ENCODE measurements at regions not wholly inside any gene's neighbourhood (a gene's known extent, or its start where the extent isn't known, plus 50 kb on each side); places are given as distances from the start of the nearest gene placed in this dataset.

DNA sequence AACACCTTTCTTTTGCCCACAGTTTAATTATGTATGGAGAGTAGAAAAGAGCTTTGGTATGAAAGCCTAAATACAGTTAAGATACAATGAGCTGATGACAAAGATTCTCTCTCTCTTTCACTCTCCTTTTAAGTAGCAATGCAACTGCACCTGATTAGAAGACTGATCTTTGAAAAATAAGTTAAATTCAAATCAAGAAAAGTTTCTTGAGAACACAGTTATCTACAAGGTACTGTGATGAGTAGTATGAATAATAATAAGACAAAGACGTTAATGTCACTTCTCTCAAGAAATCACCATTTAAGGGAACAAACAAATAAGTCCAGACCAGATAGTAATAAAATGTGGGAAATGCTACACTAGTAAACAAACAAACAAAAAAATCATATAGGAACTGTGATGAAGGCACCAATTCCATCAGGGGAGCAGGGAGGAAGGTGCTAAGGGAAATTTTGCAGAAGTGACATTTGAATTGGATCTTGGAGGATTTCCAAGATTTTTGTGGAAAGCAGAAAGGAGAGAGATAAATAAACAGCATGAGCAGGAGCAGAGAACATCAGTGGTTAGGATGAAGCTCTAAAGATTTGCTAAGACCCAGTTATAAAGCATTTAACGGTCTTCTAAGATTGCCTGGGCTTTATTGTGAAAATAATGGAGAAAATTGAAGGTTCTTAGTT is 65.2 kb upstream of the STK38L start:
- CTCF ChIA-PET: interaction anchor here (1.3 to 1.6 kb wide), 2 partner anchors 29 to 64 kb away, joined by 3 read pairs; no protein-coding TSS in a partner anchor

DNA sequence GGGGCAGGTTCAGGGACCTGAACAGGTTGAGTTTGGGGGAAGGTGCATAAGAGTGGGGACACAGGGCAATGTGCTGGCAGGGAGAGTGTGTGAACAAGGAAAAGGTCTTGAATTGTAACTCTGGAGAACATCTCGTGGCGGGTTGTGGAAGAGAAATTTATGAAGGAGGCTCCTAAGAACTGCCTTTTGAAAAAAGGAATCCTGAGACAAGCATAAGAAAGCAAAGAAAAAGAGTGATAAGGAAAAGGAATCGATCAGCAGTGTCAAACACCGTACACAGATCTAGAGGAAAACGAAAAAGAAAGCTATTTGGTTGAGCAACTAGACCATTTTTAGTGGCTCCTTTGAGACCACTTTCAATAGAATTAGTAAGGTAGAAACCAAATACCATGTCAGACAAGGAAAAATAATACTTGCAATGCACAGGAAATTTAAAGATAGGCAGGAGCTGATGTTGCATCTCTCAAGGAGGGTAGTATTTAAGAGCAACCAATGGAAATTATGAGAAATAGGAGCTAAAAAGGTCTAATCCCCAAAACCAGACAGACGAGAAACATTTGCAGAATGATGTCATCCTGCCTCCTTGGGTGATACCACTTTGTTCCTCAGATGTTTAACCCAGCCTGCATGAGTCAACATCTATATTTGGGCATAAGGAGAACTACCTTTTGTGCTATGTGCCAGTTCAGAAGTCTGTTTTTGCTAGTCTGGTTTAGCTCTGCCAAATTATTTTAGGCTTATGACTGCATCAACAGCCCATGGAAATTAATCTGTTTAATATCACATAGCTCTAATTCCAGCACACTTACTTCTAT is 64.5 kb upstream of the STK38L start:
- POLR2A ChIA-PET: interaction anchor here (1.2 kb wide), 1 partner anchor 165 kb away, joined by 3 read pairs; the partner anchor contains the start of gene TM7SF3
- CTCF ChIA-PET: interaction anchor here (1.2 to 1.6 kb wide), 3 partner anchors 28 to 65 kb away, joined by 3 read pairs; partner anchors contain the start of gene STK38L

More for the DNA sequence above, 65.2 kb upstream of the STK38L start:
- POLR2A ChIA-PET: no interaction called here

DNA sequence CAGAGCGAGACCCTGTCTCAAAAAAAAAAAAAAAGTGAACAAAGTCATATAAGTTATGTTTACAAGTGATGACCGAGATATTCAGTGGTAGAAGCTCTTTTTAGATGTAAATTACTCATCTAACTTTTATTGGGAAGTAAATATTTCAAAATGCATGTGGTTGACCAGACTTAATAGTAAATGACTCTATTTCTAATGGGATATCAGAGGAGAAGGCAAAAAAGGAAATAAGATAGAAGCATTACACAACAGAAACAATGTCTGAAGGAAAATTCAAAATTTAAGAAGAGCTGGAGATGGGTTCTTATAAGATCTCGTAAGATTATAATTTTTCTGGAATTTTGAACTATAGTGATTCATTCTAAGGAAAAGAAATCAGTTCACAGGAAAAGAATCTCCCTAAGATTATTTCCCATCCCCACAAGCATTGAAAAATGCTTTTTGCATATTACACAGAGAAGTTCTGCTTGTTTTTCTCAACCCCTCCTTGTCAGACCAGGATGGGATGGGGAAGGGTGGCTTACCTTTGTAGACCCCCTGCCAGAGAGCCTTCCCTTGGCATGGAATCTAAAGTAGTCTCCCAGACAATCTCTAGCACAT is 63.1 kb upstream of the STK38L start:
- ChIA-PET POLR2A (interaction anchor here (0.5 kb wide), 1 partner anchor 41 kb away, joined by 5 read pairs; no protein-coding TSS in a partner anchor), CTCF (no interaction called here)

- ChIA-PET POLR2A (no interaction called here), CTCF (no interaction called here)
Observed at GRCh38 chr12:27183342-27183741, 60.7 kb upstream of the STK38L start.

DNA sequence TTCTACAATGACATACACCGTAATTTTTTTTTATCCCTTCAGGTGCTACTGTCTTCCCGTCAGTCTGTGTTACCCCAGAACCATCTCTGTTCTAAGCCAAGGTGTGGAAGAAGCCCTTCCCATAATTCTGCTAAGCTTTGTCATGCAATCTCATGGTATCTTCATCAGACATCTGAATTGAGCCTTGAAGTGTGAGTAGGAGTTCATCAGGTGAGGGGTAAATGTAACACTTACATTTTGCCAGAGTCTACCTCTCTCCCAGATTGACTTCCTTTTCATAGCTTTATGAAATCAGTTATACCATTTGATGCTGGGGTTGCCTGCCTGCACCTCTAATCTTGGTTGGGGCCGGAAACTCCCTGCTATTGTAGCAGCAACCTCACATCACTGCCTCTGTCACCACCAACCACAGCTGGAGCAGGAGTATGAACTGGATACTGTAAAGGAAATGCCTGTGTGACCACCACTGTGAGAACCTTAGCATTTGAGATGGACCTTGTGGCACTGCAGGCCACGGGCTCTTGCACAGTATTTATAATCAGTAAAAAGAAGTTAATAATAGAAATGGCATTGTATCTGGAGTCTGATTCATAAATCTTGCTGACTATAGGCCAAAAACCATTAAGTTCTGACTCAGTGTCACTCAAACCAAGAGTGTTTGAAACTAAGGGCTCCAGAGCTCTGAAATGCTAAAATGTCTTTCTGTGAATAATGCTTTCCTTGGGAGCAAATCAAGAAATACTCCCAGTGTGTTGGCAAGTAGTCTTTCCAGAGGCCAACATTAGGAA is 58.7 kb upstream of the STK38L start:
- ChIA-PET POLR2A (no interaction called here), CTCF (no interaction called here)

DNA sequence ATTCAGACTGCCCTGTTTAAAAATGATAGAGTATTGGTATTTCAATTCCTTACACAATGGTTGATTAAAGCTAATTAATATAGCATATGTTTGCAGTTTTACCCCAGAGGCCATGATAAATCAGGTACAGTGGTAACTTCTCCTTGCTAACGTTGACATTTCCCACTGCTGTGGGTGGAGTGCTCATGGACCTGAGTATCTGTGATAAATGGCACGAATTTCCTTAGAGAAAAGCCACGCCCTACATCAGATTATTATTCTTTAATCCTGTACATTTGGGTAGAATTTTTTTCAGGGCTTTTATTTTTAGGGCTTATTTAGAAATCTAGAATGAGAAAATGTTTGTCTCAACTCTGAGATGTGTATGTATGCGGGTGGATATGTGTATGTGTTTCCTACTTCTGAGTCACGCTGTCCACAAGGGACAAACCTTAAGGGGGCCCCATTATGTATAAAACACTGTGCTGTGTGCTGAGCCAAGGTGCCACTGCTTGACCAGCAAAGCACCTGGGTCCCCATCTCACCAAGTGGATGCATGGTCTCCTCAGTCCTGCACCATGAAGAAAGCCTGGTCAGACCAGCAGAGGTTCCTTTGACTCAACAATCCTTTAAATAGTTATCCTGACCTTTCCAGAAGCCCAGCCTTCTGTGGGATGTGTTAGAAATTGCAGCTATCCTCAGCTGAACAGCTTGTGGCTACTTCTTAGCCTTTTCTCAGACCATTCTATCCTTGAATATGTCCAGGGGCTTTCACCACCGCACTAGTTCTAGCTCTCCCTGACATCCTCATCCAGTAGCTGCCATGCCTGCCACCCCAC is 57.9 kb upstream of the STK38L start:
- POLR2A ChIA-PET: no interaction called here
- CTCF ChIA-PET: no interaction called here

DNA sequence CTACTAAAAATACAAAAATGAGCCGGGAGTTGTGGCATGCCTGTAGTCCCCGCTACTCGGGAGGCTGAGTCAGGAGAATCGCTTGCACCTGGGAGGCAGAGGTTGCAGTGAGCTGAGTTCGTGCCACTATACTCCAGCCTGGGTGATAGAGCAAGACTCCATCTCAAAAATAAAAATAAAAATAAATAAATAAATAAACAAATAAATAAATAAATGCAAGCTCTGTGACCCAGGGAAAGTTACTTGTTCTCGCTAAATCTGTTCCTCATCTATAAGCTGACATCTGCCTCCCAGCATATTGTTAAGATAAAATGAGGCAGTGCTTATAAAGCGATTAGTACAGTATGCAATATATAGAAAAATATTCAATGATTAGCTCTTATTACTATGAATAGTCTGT is 56.4 kb upstream of the STK38L start:
- CTCF ChIA-PET: no interaction called here
- POLR2A ChIA-PET: no interaction called here

- ChIA-PET POLR2A (interaction anchor here (0.6 kb wide), 1 partner anchor 168 kb away, joined by 8 read pairs; no protein-coding TSS in a partner anchor), CTCF (no interaction called here)
Observed at GRCh38 chr12:27190761-27191160, 53.3 kb upstream of the STK38L start.

DNA sequence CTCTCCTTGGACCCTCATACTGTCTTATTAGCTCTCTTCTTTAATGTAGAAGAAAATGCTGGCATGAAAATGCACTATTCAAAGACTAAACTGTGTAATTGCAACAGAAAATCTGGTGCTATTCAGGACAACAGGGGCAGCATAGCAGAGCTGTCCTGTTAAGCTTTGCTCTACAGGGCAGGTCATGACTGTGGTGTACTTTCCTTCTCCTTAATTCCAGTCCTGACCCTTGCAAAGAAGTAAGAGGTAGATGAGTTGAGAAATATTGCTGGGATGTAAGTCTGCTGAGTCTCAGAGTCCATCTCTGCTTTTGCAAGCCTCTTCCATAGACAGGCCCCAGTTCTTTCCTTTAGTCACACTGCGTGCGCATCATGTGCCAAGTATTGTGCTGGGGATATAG is 52.6 kb upstream of the STK38L start:
- CTCF ChIA-PET: no interaction called here
- POLR2A ChIA-PET: no interaction called here

DNA sequence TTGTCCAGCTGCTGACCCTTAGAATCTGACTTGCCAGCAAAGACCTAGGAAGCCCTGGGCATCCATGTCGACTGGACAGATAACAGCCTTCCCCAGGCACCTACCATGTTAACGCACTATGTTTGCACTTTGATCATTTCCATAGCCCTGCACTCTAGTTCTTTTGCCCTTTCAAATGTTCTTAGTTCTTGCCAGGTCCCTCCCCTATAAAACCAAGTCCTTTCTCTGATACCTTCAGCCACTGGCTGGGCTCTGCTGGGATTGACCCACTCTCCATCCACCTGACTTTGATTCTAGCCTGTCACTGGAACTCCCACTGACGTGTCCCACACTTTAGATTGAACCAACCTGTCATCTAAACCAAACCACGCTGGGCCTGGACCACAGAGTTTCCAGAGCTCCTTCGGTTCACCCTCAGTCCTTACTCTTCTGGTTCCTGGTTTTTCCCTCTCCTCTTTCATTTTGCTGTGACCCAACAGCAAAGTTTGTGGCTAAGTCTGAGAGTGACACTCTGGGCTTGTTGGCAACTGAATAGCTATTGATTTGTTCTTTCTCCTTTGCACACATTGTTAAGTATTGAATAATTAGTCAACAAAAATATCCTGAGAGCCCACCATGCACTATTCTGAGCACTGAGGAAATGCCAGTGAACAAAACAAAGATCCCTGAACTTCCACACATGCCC is 51.8 kb upstream of the STK38L start:
- CTCF ChIA-PET: no interaction called here
- POLR2A ChIA-PET: no interaction called here

DNA sequence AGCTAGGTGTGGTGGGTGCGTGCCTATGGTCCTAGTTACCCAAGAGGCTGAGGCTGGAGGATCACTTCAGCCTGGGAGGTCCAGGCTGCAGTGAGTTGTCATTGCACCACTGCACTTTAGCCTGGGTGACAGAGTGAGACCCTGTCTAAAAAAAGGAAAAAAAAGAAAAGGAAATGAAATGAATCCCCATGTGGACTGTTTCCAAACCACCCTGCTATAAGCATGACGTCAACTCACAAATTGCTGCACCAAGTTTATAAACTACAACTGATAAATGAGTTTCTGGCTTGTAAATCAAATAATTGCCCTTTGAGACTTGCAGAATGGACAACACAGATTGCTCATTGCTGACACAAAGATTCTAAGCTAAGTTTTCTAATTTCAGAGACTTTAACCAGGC is 51.0 kb upstream of the STK38L start:
- POLR2A ChIA-PET: no interaction called here
- CTCF ChIA-PET: no interaction called here

GRCh38 chr12:27193854-27194544 is 50.1 kb upstream of the STK38L start:
- ChIA-PET POLR2A (no interaction called here), CTCF (no interaction called here)

Data from activated CD8-positive, alpha-beta memory T cell treated with anti-CD3 and anti-CD28 coated beads for 36 hours (primary cell).